Left renal cortex interstitium (tissue), 4 donors: ENCODE measurements at regions not wholly inside any gene's neighbourhood (a gene's known extent, or its start where the extent isn't known, plus 50 kb on each side); places are given as distances from the start of the nearest gene placed in this dataset.

Experiments used
- DNase-seq, 4 donors: peaks; one replicate each; pipeline ENCODE4 v3.0.0-alpha.2; 2013; ENCODE audit warnings: low read depth in 4 of 4, low spot score in 2 of 4, missing footprints in 1 of 4

DNA sequence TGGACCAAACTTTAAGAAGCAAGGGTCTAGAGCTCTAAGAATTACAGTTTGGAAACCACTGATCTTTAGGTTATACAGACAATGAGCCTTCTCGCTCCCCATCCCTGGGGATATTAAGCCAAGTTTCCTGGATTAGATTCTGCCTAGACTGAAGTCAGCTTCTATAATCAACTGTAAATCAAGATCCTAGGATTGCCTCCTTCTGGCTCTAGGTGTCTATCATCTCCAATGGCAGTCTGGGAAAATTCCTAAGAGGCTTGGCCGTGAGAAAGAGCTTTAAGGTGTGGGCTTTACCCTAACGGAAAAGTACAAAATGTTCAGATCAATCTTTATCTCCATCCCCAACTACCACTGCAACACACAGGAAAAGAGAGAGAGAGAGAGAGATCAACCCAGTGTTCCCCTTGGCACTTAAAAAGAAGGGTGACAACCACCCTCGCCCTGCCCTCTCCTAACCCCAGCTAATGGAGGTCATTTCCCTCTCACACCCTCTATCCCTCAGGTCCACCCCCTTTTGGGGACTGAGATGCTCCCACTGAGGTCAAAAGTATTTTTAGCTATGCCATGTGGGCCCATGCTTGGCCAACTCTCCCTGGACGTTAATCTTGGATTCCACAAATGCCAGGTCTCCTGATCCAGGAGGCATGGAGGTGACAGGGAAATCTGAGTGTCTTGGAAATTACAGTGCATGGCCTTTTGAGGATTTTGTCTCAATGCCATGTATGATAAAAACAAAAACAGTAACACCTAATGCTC lies 202.8 kb upstream of the BCL6 start:
- no peak for DNase-seq

DNA sequence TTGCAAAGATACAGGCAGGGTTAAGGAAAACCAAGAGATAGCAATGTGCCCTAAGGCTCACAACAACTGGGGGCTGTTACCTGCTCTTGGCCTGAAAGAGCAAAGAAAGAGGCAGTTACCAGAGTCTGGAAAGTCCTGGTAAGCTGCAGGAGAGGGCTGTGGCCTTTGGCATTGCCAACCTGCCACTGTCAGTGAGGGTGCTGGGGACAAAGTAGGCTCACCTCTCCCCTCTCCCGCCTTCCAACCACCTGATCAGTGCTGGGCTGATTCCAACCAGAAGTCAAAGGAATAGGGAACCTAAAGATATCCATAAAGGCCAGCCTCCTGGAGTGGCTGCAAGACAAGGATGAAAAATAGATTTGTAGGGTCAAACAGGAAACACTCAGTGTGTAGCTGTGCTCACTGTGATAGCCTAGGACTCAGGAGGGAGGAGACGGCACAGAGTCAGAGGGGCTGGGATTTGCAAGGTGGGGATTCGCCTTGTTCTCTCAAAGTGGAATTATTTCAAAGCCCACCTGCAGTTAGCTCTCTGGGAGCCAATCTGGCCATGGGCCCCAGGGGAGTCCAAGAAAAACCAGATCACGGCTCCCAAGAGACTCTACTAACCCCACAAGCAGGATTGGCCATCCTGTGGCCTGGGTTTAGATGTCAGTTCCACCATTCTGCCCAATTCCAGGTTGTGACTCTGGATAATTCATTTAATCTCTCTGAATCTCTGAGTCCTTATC lies 204.0 kb upstream of the BCL6 start:
- no peak for DNase-seq

DNA sequence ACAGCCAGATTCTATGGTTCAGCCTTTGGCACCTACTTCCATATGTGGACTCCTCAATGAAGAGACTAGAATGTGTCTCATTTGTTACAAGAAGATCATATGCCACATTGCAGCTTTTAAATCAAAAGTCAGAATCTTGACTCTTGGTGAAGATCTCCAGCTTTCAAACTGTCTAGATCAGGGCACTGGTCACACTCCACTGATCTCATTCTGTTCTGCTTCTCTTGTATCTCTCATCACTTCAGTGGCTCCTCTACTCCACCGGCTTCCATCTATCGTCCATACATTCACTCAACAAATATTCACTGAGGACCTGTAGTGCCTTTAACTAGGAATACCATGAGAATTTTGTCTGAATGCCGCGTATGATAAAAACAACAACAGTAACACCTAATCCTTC lies 203.3 kb upstream of the LPP start:
- DNase-seq: no peak

DNA sequence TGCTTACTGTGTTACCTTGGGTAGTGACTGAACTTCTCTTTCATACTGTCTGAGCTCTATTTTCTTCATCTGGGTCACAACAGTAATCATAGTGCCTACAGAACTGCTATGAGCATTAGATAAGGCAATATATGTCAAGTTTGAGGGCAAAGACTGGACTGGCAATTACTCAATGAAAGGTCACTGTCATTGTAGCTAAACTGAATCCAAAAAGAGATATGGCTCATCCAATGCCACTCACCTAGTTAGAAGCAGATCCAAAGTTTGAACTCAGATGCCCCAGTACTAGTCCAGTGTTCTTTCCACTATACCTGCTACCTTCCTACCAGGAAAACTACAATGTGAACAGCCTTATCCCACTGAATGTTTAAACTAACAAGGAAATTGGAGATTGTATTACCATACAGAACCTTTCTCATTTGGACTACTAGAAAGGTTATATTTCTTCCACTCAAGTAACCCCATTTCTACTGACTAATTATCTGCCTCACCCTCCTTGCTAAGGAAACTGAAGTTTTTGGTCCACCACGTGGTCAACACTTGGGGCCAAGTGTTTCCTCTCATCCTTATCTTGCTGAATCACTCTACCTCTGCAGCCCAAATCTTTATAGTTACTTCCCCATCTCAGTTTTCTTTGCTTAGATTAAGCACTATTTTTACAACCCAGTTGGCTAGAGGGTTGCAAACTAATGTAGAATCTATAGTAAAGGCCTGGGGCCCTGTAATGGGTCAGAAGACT lies 202.3 kb upstream of the LPP start:
- DNase-seq: no peak

- DNase-seq: no peak
Measured at GRCh38 chr3:187952849-187953248, 201.1 kb upstream of the LPP start.

DNA sequence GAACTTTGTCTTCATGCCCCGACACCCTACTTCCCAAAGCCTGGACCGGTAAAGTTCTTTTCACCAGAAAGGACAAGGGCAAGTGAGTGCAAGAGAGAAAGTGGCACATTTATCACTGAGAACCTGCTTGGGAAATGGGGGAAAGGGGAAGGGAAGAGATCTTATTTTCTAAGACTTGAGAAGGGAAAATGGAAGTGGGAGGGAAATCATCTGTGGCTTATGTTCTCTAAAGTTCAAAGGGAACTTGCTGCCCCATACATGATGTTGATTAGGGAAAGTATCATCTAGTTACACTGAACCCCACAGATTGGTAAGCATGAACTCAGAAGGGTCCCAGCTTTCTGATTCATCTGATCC lies 199.5 kb upstream of the LPP start:
- no peak for DNase-seq

DNA sequence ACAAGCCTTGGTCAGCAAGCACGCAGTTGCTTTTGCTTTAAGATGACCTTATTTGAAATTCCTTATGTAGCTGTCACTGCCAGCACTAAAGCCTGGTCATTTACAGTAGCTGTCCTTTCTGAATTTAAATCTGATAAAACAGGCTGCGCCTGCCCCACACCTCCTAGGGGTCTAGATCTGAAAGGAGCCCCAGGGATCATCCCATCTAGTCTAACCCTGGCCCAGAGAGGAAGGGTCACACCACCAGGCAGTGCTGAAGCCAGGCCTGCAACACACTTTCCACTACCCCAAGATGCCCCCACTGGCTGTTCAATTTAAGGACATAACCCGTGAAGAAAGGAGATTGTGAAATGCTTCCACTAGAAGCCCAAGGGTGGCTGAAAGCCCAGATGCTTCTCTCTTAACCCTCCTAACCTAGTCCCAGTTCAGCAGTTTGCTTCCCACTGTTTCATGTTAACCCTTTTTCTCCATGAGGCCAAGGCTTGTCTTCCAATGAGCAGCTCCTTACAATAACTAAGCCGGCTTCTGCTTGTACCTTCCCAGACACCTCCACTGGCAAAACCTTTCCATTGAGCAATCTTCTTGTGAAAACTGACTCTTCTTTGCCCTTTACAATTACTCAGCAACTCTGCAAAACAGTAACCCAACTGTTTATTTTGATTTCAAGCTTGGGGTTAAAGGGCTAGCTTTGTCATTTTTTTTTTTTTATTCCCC lies 198.9 kb upstream of the LPP start:
- DNase-seq: no peak

- DNase-seq: no peak
Measured at GRCh38 chr3:187955587-187955952, 198.4 kb upstream of the LPP start.

DNA sequence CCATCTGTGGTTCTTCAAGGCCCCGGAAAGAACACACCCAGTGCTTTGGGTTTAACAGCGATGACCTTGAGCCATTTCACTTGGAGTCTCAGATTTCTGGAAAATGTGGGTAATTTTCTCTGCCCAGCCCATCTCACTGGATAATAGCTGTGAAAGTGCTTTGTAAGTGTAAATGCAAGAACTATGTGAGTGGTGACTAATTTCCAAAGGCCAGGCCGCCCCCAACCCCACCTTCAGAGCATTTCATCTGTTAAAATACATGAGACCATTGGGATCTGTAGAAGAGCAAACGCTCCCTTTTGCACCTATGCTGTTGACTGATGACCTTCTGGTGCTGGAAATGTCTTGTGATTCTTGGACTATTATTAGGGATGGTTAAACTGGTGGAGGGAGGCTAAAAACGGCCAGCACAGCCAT lies 196.8 kb upstream of the LPP start:
- DNase-seq: no peak

GRCh38 chr3:187957582-187957981 lies 196.4 kb upstream of the LPP start:
- no peak for DNase-seq

GRCh38 chr3:187958432-187959003 lies 195.4 kb upstream of the LPP start:
- DNase-seq: no peak

GRCh38 chr3:187960820-187961219 lies 193.1 kb upstream of the LPP start:
- no peak for DNase-seq

DNA sequence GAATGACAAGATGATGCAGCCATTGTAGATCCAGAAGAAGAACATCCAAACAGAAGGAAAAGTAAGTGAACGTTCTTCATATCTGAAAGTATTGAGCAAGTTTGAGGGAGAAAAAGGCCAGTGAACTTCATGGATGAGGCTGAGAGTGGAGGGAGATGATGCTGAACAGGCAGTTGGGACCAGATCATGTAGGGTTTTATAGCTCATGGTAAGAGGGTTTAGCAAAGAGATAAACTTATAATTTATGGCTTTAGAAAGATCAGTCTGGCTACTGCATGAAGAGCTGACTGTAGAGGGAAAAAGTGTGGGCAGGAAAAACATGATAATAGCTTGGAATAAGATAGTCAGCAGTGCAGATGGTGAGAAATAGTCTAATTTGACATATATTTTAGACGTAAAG lies 192.6 kb upstream of the LPP start:
- DNase-seq: no peak

DNA sequence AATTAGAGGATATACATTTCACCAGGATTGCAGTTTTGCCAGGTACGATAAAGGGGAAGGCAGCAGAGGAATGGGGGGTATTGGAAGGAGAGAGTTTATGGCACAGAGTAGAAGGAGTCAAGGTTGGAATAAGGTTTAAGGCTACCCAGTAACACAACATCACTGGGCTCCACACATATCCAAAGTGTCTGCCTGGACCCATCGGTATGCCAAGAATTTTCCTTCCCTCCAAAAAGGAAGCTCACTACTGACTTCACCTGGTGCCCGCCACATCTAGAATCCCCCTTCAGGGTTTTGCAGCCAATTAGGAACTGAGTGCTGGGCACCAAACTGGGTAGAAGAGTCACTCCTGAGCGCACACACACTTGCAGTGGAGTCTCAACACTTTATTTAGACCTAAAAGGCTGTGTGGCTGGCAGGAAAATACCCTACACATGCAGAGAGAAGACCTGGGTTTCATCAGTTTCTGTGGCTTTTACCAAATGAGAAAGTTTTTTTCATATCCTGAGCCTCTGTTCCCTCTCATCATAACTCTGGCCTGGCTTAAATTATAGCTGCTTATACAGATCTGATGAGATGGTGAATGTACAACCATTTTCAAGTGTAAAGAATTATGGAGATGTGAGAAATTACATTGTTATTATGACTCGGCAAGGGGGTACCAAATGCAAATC lies 190.8 kb upstream of the LPP start:
- no peak for DNase-seq

DNA sequence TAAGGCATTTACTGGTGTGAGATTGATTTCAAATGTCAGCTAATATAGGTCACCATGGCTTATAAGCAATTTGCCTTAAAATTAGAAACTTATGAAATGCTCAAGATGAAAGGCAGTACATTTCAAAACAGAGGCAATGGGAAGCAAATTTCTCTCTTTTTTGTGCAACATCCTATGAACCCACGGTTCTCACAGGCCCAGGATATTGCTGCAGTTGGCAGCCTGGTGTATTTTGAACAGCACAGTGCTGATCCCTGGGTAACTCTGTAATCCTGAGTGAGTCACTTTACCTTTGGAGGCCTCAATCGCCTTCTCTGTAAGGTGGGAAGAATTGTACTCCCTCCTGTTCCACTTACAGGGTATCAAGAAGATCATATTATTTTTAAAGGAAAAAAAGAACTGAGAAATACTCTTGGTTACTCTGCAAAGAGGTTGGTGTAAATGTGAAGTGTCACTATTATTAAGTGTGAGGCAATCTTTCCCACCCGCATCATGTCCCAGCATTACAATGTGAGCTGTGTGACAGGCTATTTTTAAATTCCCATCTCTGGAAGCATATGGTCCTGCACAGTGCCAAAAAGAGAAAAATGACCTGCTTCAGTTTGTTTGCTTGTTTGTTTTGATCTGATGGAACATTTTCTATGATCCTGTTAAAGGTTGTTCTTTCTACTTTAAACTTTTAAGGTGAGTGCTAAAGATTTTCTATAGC lies 190.1 kb upstream of the LPP start:
- DNase-seq: no peak

GRCh38 chr3:187964760-187965159 lies 189.2 kb upstream of the LPP start:
- DNase-seq: no peak

DNA sequence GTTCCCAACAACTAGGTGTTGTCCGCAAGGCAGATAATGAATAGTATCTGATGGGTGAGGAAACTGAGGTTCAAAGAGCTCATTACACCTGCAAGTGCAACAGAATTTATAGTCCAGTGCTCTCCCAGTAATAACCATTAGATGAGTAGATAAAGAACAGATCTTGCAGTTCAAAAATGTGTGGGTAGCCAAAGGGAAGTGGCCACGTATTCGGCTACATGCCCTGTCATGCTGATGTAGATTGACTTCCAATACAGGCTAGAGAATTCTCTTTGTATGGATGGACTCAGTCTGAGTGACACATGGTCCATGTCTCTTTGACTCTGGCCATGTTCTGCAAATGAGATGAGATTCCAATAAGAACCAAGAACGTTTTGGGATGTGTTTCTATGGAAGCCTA lies 187.9 kb upstream of the LPP start:
- no peak for DNase-seq

GRCh38 chr3:187966636-187967406 lies 187.1 kb upstream of the LPP start:
- no peak for DNase-seq

DNA sequence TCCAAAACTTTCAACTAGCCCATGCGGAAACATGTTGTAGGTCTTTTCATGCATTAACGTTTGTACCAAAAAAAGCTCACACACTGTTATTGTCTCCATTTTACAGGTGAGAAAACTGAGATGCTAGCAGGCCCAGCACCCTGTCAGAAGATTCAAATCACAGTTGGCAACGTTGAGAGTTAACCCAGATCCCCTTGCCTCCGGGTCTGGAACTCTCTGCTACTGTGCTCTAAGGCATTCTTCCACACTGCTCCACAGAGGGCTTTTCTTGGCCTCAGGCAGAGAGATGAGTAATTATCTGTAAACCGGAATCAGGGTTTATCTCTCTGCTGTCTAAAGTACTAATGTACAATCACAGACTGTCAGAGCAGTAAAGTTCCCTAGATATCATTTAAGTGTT lies 186.0 kb upstream of the LPP start:
- no peak for DNase-seq
